AG10803 (cell line): ENCODE measurements at regions not wholly inside any gene's neighbourhood (a gene's known extent, or its start where the extent isn't known, plus 50 kb on each side); places are given as distances from the start of the nearest gene placed in this dataset.
"Not testable (repeated sequence)": the region's sequence is repeated elsewhere in the genome, so short reads cannot be mapped to it uniquely, and the experiment has no call there.

ENCODE experiments used
- DNase-seq: peaks from one replicate; pipeline ENCODE4 v3.0.0; 2010; ENCODE audit warnings: low read depth
- H3K4me3 ChIP-seq: 2 replicates; pipeline ENCODE4 v1.5.1; 2011; ENCODE audit warnings: mild to moderate bottlenecking, low read length, control low read depth
- CTCF ChIP-seq: conservative IDR thresholded peaks from 2 replicates; pipeline ENCODE4 v1.5.1; 2011; ENCODE audit warnings: mild to moderate bottlenecking, low read length, control low read depth, inconsistent platforms

GRCh38 chr22:48758881-48759875 is 1068.5 kb downstream of the BRD1 start:
- H3K4me3 ChIP-seq = no peak overlapping the region
- TF ChIP-seq CTCF = no peak
- DNase-seq = no peak

- H3K4me3 ChIP-seq = no peak overlapping the region
- DNase-seq = no peak
- no peak for TF ChIP-seq CTCF
These were observed 1069.6 kb downstream of the BRD1 start for GRCh38 chr22:48757985-48758561.

- DNase-seq = no peak
- no peak for TF ChIP-seq CTCF
- no peak overlapping the region for H3K4me3 ChIP-seq
These were observed 1070.1 kb downstream of the BRD1 start for GRCh38 chr22:48757581-48757980.

GRCh38 chr22:48757135-48757534 is 1070.5 kb downstream of the BRD1 start:
- not testable (repeated sequence) for H3K4me3 ChIP-seq, DNase-seq

GRCh38 chr22:48756146-48757111 is 1071.2 kb downstream of the BRD1 start:
- no peak overlapping the region for H3K4me3 ChIP-seq
- TF ChIP-seq CTCF = no peak
- no peak for DNase-seq

GRCh38 chr22:48755059-48755949 is 1072.4 kb downstream of the BRD1 start:
- no peak for DNase-seq
- TF ChIP-seq CTCF = no peak
- no peak overlapping the region for H3K4me3 ChIP-seq
